HG03558 (cell line): ENCODE measurements at regions not wholly inside any gene's neighbourhood (a gene's known extent, or its start where the extent isn't known, plus 50 kb on each side); places are given as distances from the start of the nearest gene placed in this dataset.
"Not testable (repeated sequence)": the region's sequence is repeated elsewhere in the genome, so short reads cannot be mapped to it uniquely, and the experiment has no call there.

Experiments used
- ATAC-seq: cut with Tn5 transposase; IDR thresholded peaks from one replicate; pipeline ENCODE4 v1.9.1; 2021; ENCODE audit warnings: moderate number of reproducible peaks; ENCODE audit not compliant: unreplicated experiment; ENCODE audit errors: extremely low read depth

DNA sequence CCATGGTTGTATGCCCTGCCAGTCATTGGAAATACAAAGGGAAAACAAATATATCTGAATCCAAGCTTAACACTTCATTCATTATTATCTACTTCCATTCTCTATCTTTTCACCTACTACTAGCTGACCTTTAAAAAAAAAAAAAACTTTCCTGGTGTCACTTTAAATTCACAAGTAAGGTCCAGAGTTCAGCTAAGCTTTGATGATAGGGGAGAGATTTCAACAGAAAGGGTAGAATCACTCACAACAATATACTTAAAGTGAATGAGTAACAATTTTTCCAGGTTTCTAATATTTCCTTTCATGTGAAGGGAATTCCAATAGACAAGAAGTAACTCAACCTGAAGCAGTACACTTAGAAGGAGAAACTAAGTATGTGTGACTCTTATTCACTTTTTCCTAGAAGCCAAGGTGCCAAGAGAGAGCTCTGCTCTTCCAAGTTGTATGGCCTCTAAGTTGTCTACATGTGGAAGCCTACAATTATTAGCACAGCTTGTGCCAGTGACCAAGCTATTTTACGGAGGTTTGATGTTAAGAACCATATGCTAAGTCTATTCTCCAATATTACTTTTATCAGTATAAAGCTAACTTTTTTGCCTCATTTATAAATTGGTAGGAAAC is 371.7 kb downstream of the TENT5A start:
- no peak for ATAC-seq

- ATAC-seq = no peak
Measured at GRCh38 chr6:81376745-81377144, 375.7 kb downstream of the TENT5A start.

GRCh38 chr6:81373414-81373813 is 379.1 kb downstream of the TENT5A start:
- ATAC-seq = no peak

DNA sequence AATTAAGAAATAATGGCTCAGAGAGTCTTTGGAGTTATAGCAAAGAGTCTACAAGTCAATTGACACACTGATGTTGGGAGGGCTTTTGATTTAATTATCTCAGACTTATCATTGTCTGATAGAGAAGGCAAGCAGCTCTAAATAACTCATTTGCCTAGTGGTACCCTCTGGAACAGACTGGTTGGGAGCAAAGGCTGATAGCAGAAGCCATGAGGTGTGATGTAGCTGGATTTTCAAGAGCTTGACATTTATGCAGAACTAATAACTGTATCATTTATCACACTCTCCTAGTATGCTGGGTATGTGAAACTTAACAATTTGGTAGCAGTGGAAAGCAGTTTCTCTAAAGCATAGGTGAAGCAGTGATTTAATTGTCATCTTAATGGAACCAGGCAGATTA is 380.6 kb downstream of the TENT5A start:
- ATAC-seq = no peak

GRCh38 chr6:81366972-81367371 is 385.5 kb downstream of the TENT5A start:
- no peak for ATAC-seq

DNA sequence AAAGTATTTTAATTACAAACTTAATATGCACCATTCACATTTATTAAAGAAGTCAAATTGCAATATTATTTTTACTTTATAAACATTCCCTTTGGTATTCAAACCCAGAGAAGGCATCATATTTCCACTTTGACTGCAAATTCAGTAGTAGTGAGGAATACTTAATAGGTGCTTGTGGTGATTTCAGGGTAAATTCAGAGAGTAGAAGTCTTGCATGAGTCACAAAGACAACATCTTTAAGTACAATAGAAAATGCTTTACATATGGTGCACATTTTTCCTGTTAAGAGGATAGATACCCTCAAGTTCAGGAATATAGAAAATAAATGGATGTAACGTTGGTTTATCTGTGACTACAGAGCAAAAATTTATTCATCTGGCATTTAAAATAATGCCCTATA is 390.2 kb downstream of the TENT5A start:
- ATAC-seq = no peak

DNA sequence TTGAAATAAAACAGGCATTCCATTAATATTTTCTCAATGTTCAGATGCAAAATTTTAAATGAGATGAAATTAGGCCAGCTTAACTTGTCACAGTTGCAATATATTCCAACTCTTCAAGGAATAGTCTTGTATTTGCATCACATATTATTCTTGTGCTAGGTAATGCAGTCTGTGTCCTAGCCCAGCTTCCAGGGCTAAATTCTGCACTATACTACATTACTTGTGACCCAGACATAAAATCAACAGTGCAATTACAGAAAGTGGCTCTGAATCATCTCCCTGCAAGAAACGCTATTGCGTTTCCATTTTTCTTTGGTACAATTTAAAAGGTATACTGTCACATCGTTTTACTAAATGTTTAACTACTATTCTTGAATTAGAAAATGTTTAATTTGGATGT is 399.2 kb downstream of the TENT5A start:
- no peak for ATAC-seq

DNA sequence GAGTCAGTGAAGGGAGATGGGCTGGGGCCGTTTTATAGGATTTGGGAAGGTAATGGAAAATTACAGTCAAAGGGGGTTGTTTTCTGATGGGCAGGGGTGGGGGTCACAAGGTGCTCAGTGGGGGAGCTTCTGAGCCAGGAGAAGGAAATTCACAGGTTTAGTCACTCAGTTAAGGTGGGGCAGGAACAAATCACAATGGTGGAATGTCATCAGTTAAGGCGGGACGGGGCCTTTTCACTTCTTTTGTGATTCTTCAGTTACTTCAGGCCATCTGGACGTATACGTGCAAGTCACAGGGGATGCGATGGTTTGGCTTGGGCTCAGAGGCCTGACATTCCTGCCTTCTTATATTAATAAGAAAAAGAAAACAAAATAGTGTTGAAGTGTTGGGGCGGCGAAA is 408.5 kb downstream of the TENT5A start:
- not testable (repeated sequence) for ATAC-seq

DNA sequence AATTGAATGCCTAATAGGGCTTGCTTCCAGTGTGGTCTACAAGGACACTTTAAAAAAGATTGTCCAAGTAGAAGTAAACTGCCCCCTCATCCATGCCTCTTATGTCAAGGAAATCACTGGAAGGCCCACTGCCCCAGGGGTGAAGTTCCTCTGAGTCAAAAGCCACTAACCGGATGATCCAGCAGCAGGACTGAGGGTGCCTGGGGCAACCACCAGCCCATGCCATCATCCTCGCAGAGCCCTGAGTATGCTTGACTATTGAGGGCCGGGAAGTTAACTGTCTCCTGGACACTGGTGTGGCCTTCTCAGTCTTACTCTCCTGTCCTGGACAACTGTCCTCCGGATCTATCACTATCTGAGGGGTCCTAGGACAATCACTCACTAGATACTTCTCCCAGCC is 411.5 kb downstream of the TENT5A start:
- ATAC-seq = no peak

DNA sequence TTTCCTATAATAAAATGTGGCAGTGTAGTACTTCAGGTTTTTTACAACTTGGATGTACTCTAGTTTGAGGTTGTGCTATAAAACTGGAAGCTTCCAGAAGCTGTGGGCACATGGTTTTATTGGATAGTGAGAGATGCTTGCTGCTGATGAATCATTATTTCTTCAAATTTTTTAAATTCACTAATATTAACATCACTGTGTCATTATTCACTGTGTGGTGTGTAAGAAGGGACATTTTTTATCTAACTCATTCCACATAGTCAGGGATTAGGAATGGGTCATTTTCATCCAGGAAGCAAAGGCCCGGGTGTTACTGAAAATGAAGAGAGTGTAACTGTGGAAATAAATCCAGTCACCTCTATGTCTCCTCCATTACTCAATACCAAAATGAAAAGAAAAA is 421.0 kb downstream of the TENT5A start:
- ATAC-seq = no peak

- ATAC-seq = no peak
Measured at GRCh38 chr6:81328700-81329099, 423.8 kb downstream of the TENT5A start.

DNA sequence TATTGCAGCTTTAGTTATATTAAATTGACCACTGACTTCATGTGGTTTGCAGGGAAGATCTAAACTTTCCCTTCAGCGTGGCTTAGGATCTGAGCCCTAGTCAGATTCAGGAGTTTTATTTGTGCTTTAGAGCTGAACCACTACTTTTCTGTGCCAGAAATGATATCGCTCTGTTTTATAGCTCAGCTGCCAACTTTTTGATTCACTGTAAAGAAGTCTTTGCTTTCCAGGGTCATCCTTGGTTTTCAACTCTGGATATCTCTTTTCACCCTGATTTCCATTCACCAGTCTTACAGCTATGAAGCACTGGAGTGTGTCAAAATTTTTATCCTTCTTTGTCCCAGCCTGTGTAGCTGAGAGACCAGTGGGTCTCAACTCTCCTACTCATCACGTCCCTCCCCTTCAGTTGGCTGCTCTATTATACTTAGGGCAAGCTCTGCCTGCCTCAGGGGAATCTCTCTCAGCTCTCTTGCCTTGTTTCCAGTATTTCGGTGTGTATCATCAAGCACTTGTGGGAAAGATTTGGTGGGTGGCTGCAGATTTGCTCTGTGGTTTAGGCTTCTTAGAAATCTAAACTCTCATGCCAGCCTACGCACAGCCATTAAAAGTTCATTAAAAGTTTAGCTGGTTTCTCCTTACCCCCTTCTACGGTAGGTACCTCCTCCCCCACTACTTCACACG is 425.5 kb downstream of the TENT5A start:
- ATAC-seq = no peak

GRCh38 chr6:81309811-81310210 is 442.7 kb downstream of the TENT5A start:
- no peak for ATAC-seq

DNA sequence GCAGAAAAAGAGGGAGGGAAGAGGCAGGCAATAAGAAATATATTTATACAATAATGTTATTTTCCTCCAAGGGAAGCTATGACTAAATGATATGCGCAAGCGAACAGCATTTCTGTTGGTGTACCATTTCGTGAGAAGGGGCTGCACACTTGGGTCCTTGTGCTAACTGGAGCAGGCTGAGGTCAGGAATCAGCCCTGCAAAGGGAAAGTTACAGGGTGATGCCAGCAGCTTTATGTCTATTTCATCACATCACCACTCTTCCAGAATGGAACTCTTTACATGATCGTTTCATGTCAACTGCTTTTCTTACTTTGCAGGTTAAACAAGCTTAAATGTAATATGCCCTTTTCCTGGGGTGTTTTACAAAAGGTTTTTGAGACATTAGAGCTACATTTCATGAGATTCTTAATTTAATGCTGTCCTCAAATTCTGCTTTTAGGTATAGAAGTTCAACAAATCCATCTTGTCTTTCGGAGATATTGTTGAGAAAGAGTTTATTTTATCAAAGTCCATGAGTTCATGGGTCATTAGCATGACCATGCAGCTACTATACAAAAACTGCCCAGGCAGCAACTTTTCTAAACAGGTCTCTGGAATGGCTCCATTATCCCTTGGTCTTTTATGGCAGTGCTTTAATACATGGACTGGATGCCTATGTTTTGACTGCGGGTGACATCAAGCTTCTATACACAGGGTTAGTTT is 443.8 kb downstream of the TENT5A start:
- no peak for ATAC-seq

DNA sequence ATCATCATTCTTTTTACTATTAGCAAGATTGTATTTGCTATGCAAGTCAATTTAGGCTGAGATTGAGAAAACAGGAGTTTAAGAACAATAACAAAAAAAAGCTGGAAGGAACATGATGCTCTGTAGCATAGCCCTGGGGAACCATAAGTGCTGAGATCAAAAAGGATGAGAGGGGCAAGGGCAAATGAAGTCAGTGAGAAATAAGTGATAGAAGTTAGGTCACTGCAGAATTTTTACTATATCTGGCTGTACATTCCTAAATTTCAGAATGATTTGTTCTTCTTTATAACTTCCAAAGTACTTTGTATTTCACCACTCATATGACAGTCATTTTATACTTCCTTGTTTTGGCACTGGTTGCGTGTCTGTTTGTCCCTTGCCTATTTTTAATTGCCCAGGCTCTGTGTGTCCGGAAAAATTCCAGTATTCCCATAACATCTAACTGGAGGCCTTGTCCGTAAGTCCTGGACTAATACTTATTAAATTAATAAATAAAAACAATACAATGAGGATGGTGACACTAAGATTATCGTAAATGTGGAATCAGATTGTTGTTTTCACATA is 444.7 kb downstream of the TENT5A start:
- no peak for ATAC-seq

GRCh38 chr6:81304466-81304865 is 448.0 kb downstream of the TENT5A start:
- no peak for ATAC-seq

- ATAC-seq = no peak
Measured at GRCh38 chr6:81300961-81301360, 451.5 kb downstream of the TENT5A start.

DNA sequence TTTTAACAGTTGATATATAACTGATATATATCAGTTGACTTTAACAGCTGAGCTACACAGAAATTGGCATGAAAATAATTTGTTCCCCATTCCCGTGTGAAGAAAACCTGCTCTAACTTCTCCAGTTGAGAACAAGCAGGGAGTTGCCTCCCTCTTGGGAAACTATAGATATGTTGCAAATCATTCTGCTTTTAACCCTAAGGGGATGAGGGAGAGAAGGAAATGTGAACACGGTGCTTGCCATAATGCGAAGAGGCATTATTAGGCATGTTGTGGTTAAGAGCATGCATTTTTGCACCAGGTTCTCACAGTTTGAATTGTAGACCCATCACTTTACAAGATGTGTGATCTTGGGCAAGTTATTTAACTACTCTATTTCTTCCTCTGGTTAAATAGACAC is 453.7 kb downstream of the TENT5A start:
- ATAC-seq = no peak

GRCh38 chr6:81295310-81295709 is 457.2 kb downstream of the TENT5A start:
- no peak for ATAC-seq

- ATAC-seq = no peak
Measured at GRCh38 chr6:81293896-81294295, 458.6 kb downstream of the TENT5A start.

- no peak for ATAC-seq
Measured at GRCh38 chr6:81289229-81289628, 463.3 kb downstream of the TENT5A start.
